ENCODE measurements at regions not wholly inside any gene's neighbourhood (a gene's known extent, or its start where the extent isn't known, plus 50 kb on each side); places are given as distances from the start of the nearest gene placed in this dataset.

DNA sequence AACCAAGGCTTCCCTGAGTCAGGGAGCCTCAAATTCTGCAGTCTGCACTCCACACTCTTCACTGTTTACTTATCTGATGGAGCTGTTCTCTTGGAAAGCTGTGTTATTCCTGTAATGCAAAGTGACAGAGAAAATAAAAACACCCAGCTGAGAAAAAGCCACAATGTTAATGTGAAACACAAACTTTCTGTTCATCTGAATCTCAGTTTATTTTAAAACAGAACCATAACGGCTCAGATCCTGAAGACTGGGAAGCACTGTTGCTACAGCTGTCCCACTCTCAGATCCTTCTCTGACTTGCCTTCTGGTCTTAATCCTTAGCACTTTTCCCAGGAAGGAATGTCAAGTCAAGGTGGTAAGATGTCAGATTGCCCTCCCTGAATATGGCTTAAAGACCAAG lies 736.6 kb downstream of the DHX35 start:
- DNase-seq (ENCODE audit: low spot score), result no peak
- no peak overlapping the region for H3K4me3 ChIP-seq
- TF ChIP-seq, protein P1, sequence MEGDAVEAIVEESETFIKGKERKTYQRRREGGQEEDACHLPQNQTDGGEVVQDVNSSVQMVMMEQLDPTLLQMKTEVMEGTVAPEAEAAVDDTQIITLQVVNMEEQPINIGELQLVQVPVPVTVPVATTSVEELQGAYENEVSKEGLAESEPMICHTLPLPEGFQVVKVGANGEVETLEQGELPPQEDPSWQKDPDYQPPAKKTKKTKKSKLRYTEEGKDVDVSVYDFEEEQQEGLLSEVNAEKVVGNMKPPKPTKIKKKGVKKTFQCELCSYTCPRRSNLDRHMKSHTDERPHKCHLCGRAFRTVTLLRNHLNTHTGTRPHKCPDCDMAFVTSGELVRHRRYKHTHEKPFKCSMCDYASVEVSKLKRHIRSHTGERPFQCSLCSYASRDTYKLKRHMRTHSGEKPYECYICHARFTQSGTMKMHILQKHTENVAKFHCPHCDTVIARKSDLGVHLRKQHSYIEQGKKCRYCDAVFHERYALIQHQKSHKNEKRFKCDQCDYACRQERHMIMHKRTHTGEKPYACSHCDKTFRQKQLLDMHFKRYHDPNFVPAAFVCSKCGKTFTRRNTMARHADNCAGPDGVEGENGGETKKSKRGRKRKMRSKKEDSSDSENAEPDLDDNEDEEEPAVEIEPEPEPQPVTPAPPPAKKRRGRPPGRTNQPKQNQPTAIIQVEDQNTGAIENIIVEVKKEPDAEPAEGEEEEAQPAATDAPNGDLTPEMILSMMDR (IDR thresholded peaks at IDR 0.05), result no peak
- H3K27ac ChIP-seq, result no peak overlapping the region

- no peak for DNase-seq (ENCODE audit: low spot score)
- H3K27ac ChIP-seq, result no peak overlapping the region
- no peak overlapping the region for H3K4me3 ChIP-seq
- TF ChIP-seq, protein P1 (IDR thresholded peaks at IDR 0.05), result no peak
Measured at GRCh38 chr20:39691151-39691862, 729.2 kb downstream of the DHX35 start.

DNA sequence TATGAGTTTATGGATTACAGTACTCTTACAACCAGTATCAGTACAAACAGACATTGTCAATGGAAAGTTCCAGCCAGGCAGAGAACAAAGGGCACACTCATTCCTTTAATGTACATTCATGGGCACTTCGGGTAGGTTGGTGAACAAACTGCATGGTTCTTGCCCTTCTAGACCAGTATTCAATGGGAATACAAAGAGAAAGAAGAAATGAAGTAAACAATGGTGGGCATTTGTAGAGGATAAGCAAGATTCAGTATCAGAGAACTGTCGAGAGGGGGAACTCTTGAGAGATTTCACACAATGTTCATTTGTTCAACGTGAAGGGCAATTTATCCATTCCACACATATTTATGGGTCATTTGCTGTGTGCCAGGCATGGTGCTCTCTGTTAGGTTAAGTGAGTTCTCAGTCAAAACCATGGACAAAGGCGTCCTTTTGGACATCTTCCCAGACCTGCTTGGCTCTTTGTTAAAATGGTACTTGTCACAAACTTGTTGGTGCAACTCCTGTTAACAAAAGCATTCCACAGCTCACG lies 714.8 kb downstream of the DHX35 start:
- Histone ChIP-seq H3K27ac (no peak overlapping the region), H3K4me3 (no peak overlapping the region)
- TF ChIP-seq, protein P1 (IDR thresholded peaks at IDR 0.05), result no peak
- DNase-seq (ENCODE audit: low spot score), result no peak

DNA sequence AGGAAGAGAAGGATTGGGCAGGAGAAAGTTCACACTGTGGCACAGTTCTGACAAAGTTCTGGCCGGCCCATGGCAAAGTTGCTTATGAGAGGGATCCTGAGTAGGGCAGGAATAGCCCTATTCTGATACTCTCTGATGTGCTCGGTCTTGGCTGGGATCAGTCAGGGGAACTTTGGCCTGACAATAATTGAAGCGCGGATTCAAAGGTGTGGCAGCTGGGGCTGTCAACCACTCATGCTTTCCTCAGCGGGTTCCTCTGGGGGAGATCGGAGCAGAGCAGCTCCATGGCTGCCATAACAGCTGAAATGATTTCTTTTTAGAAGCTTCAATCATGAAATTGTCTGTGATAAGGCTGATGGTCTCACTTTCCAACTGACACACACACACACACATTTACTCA lies 714.1 kb downstream of the DHX35 start:
- TF ChIP-seq, protein P1 (IDR thresholded peaks at IDR 0.05), result no peak
- H3K27ac ChIP-seq, result no peak overlapping the region
- H3K4me3 ChIP-seq, result no peak overlapping the region
- no peak for DNase-seq (ENCODE audit: low spot score)

DNA sequence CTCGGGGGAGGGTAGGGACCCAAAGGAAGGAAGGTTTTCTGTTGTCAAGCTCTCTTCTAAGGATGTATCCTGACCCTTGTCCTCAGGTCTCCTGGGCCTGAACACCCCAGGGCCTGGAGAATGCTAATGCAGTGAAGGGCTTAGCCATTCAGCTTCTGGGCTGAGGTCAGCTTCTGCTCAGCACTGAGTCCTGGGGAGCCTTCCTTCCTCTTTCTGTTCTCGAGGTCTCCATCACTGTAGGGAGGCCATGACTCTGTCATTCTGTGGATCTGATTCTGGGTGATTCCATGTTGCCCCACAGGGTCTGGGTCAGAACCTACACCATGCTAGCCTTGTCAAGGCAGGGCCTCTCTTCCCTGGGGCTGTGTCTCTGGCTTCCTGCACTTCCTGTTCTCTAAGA lies 712.7 kb downstream of the DHX35 start:
- H3K27ac ChIP-seq, result no peak overlapping the region
- H3K4me3 ChIP-seq, result no peak overlapping the region
- no peak for DNase-seq (ENCODE audit: low spot score)
- TF ChIP-seq, protein P1 (IDR thresholded peaks at IDR 0.05), result no peak

DNA sequence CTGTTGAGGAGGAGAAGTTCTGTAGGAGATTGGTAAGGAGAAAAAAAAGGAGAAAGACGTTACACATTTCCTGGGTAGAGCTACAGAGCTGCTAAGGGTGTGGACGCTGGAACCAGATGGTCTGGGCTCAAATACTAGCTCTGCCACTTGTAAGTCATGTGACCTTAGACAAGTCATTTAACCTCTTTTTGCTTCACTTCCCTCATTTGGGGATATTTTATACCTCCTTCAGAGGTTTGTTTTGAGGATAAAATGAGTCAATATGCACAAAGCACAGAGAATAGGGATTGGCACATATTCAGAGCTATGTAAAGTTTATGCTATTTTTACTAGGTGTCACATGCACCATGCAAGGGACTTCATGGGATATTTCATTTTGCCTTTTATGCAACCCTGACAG lies 708.8 kb downstream of the DHX35 start:
- no peak overlapping the region for H3K4me3 ChIP-seq

More for the DNA sequence above, 708.8 kb downstream of the DHX35 start:
- TF ChIP-seq, protein P1 (IDR thresholded peaks at IDR 0.05), result no peak
- DNase-seq (ENCODE audit: low spot score), result no peak
- no peak overlapping the region for H3K27ac ChIP-seq

Data from coronary artery (tissue), 2 donors.